Pancreas (tissue), 10 donors: ENCODE measurements at regions not wholly inside any gene's neighbourhood (a gene's known extent, or its start where the extent isn't known, plus 50 kb on each side); places are given as distances from the start of the nearest gene placed in this dataset.

Experiments
- ATAC-seq, 4 donors: fragments of 200-7000 bp; cut with Tn5 transposase; one replicate each; pipeline versions ENCODE4 v1.8.0 to v1.9.1; 2020; ENCODE audit warnings: mild to moderate bottlenecking in 4 of 4, moderate library complexity in 4 of 4
- DNase-seq, 6 donors: peaks; one replicate each; pipeline ENCODE4 v3.0.0-alpha.2; 2020
- FAIRE-seq: peaks from 2 replicates; lab custom pipeline; 2012; peaks lifted over from hg19 to GRCh38; lab: Jason Lieb, UNC
- H3K27ac ChIP-seq, 4 donors: fragments of 200-600 bp; sonication (generic); 1 replicate in 3 of 4; 2 replicates in 1 of 4; pipeline versions ENCODE4 v1.5.0 to v1.8.0; 2020
- H3K27me3 ChIP-seq, 4 donors: fragments of 200-600 bp; one replicate each; pipeline ENCODE4 v1.8.0; 2021
- H3K36me3 ChIP-seq, 3 donors: fragments of 200-600 bp; sonication (generic) in 1 of 3; one replicate each; pipeline versions ENCODE4 v1.5.0 to v1.8.0; 2020 to 2021
- H3K4me1 ChIP-seq, 3 donors: fragments of 200-600 bp; one replicate each; pipeline ENCODE4 v1.8.0; 2021
- H3K4me3 ChIP-seq, 4 donors: fragments of 200-600 bp; sonication (generic) in 2 of 4; one replicate each; pipeline versions ENCODE4 v1.5.0 to v1.8.0; 2020 to 2021
- H3K9me3 ChIP-seq, 4 donors: fragments of 200-600 bp; one replicate each; pipeline ENCODE4 v1.8.0; 2021
- CTCF ChIP-seq, 4 donors: fragments of 200-600 bp; sonication (generic) in 3 of 4; IDR thresholded peaks; one replicate each; pipeline versions ENCODE4 v1.5.0 to v1.8.0; 2021; ENCODE audit warnings: antibody characterized with exemption in 4 of 4
- WGBS, 2 donors: extraction: QIAGEN DNeasy Blood & Tissue Kit; methylation state at CpG; one replicate each; pipeline ENCODE4 v1.1.7; 2013; 5-methylcytosine and 5-hydroxymethylcytosine counted together
- intact Hi-C, 3 donors: fragments of 100-400 bp; cut with DNase I; formaldehyde crosslinking; loops; one replicate each; pipeline versions ENCODE4 v1.11.1 to v1.14.2; 2022
- donor health status: healthy with polysubstance abuse.
- donor health status: DM: no; HTN: no; CAD: no; lungs with moderate emphysema.
- donor health status: DM: no; HTN: no; CAD: no.
- donor health status: control.
- donor health status: control.
- donor health status: Bipolar disorder and iron deficiency.
- donor health status: DM: yes; HTN: yes; CAD: no.
- donor health status: DM: no; HTN: no; CAD: no.
- donor health status: DM: no; HTN: no; CAD: no.
- donor health status: DM: yes; HTN: yes; CAD: no.

- TF ChIP-seq CTCF (IDR thresholded peaks at IDR 0.05) = no peak
These were observed 788.6 kb downstream of the SOCS6 start for GRCh38 chr18:71077451-71077850.

GRCh38 chr18:71075147-71075546 is 786.3 kb downstream of the SOCS6 start:
- H3K4me1 ChIP-seq = no peaks in the 10 kb centered on the region
- H3K27me3 ChIP-seq = no peaks in the 10 kb centered on the region
- DNase-seq (no peak), FAIRE-seq (no peak), ATAC-seq (no peak)
- no peaks in the 10 kb centered on the region for H3K9me3 ChIP-seq
- intact Hi-C loops = no loop called here
- 40 to 60% methylated on average over 3 of the region's 3 CpGs for WGBS, 2 donors
- no peak overlapping the region for H3K4me3 ChIP-seq
- no peak for TF ChIP-seq CTCF (IDR thresholded peaks at IDR 0.05)
- no peak overlapping the region for H3K27ac ChIP-seq
- H3K36me3 ChIP-seq = no peaks in the 10 kb centered on the region

More at GRCh38 chr18:71077451-71077850, 788.6 kb downstream of the SOCS6 start:
- FAIRE-seq (no peak), ATAC-seq (no peak), DNase-seq (no peak)
- no peaks in the 10 kb centered on the region for H3K27me3 ChIP-seq
- 32 to 38% methylated on average over 4 of the region's 4 CpGs for WGBS, 2 donors
- no peak overlapping the region for H3K27ac ChIP-seq
- H3K36me3 ChIP-seq = no peaks in the 10 kb centered on the region
- H3K4me3 ChIP-seq = no peak overlapping the region
- no peaks in the 10 kb centered on the region for H3K9me3 ChIP-seq
- intact Hi-C loops = no loop called here
- no peaks in the 10 kb centered on the region for H3K4me1 ChIP-seq

GRCh38 chr18:71068338-71068737 is 779.5 kb downstream of the SOCS6 start:
- intact Hi-C loops = no loop called here
- TF ChIP-seq CTCF (IDR thresholded peaks at IDR 0.05) = no peak
- no peak for ATAC-seq
- Histone ChIP-seq H3K27ac (no peak overlapping the region), H3K27me3 (no peaks in the 10 kb centered on the region), H3K36me3 (no peaks in the 10 kb centered on the region), H3K9me3 (no peaks in the 10 kb centered on the region), H3K4me1 (no peaks in the 10 kb centered on the region), H3K4me3 (no peak overlapping the region)
- 37 to 39% methylated on average over 6 of the region's 6 CpGs for whole genome bisulfite sequencing, 2 donors
- FAIRE-seq = no peak
- no peak for DNase-seq

- Histone ChIP-seq H3K36me3 (no peaks in the 10 kb centered on the region), H3K4me3 (no peak overlapping the region), H3K4me1 (no peaks in the 10 kb centered on the region), H3K27ac (no peak overlapping the region), H3K9me3 (no peaks in the 10 kb centered on the region), H3K27me3 (peaks cover 0 to 5% (median 0%) of the 10 kb centered on the region in 4 donors)
- no peak for ATAC-seq
- DNase-seq = no peak
- WGBS, 2 donors = 47 to 55% methylated on average over 1 of the region's 1 CpG
- intact Hi-C loops = loop anchor here in 1 of 3 donors (10.0 kb wide), 1 partner anchor 65 kb away; no protein-coding TSS in a partner anchor
- TF ChIP-seq CTCF (IDR thresholded peaks at IDR 0.05) = no peak
- FAIRE-seq = no peak
These were observed 761.0 kb downstream of the SOCS6 start for GRCh38 chr18:71049893-71050292.

DNA sequence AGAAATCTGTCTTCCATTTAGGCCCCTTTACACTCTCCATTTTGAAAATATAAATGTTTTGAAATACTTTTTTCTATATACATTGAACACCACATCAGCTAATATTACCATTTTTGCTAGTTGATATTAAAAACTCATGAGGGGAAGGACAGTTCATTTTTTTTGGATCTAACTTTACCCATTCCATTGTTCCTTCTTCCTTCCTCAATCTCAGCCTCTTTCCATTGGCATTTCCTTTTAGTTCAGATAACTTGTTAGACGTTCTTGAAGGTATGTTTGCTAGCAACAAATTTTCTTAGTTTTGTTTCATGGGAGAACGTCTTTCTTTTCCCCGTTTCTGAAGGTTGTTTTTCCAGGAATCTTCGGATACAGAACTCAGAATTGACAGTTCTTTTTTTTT is 759.0 kb downstream of the SOCS6 start:
- intact Hi-C loops = loop anchor here in 1 of 3 donors (10.0 kb wide), 1 partner anchor 63 kb away; no protein-coding TSS in a partner anchor
- FAIRE-seq (no peak), DNase-seq (no peak), ATAC-seq (no peak)
- Histone ChIP-seq H3K27ac (no peak overlapping the region), H3K36me3 (no peaks in the 10 kb centered on the region), H3K4me1 (no peaks in the 10 kb centered on the region), H3K9me3 (no peaks in the 10 kb centered on the region), H3K4me3 (no peak overlapping the region), H3K27me3 (peaks cover 0 to 5% (median 0%) of the 10 kb centered on the region in 4 donors)
- WGBS, 2 donors = 38 to 58% methylated on average over 4 of the region's 4 CpGs
- TF ChIP-seq CTCF (IDR thresholded peaks at IDR 0.05) = no peak
